IMR-90 (cell line): ENCODE measurements at regions not wholly inside any gene's neighbourhood (a gene's known extent, or its start where the extent isn't known, plus 50 kb on each side); places are given as distances from the start of the nearest gene placed in this dataset.

Source experiments
- ATAC-seq: fragments of 200-7000 bp; cut with Tn5 transposase; 2 replicates; pipeline ENCODE4 v1.9.1; 2020; ENCODE audit warnings: low read depth, mild to moderate bottlenecking, moderate library complexity
- BruUV-seq: library from RNA; stranded (reverse); fragments of 400-500 nt; replicated peaks from 2 replicates; lab custom pipeline; 2021; lab: Mats Ljungman, UMichigan
- CTCF ChIA-PET: fragments of 300-600 bp; formaldehyde crosslinking; extraction: SDS; loops from one replicate; lab custom pipeline; 2021; ENCODE audit warnings: antibody characterized with exemption; lab: Yijun Ruan, JAX
- POLR2A ChIA-PET: fragments of 300-600 bp; sonication (Branson Sonifier 250); formaldehyde crosslinking; loops from one replicate; lab custom pipeline; 2022; ENCODE audit warnings: antibody characterized with exemption; ENCODE audit not compliant: unreplicated experiment; lab: Charles Lee
- DNase-seq: peaks from one replicate; pipeline ENCODE4 v3.0.0; 2013
- H2AFZ ChIP-seq: replicated peaks from 2 replicates; pipeline ENCODE3; 2013; ENCODE audit warnings: low read length, mild to moderate bottlenecking; ENCODE audit not compliant: poor library complexity
- H2AK5ac ChIP-seq: 2 replicates; pipeline ENCODE4 v1.6.1; 2013; ENCODE audit warnings: low read depth, low read length, inconsistent platforms
- H2AK9ac ChIP-seq: replicated peaks from 2 replicates; pipeline ENCODE3; 2013; ENCODE audit warnings: mild to moderate bottlenecking, low read depth, low read length, moderate library complexity; ENCODE audit not compliant: poor library complexity
- H2BK120ac ChIP-seq: 2 replicates; pipeline ENCODE4 v1.6.1; 2013; ENCODE audit warnings: low read depth, low read length, inconsistent platforms
- H2BK15ac ChIP-seq: 3 replicates; pipeline ENCODE4 v1.6.1; 2013; ENCODE audit warnings: low read depth, low read length, inconsistent platforms
- H2BK20ac ChIP-seq: 2 replicates; pipeline ENCODE4 v1.6.1; 2013; ENCODE audit warnings: low read depth, mild to moderate bottlenecking, inconsistent platforms, low read length, moderate library complexity
- H2BK5ac ChIP-seq: 2 replicates; pipeline ENCODE4 v1.6.1; 2013; ENCODE audit warnings: mild to moderate bottlenecking, low read depth, low read length, inconsistent platforms; ENCODE audit not compliant: poor library complexity, severe bottlenecking
- H3K14ac ChIP-seq: replicated peaks from 2 replicates; pipeline ENCODE4 v1.6.1; 2013; ENCODE audit warnings: low read depth, low read length, inconsistent platforms
- H3K18ac ChIP-seq: 2 replicates; pipeline ENCODE4 v1.6.1; 2013; ENCODE audit warnings: low read depth, low read length, control low read depth
- H3K23ac ChIP-seq: 2 replicates; pipeline ENCODE4 v1.6.1; 2013; ENCODE audit warnings: low read depth, low read length, inconsistent platforms
- H3K27ac ChIP-seq: 2 replicates; pipeline ENCODE4 v1.5.1; 2013; ENCODE audit warnings: mild to moderate bottlenecking, control low read depth, low read length; ENCODE audit not compliant: insufficient read depth
- H3K27me3 ChIP-seq: 2 replicates; pipeline ENCODE4 v1.6.1; 2013; ENCODE audit warnings: low read length; ENCODE audit not compliant: control insufficient read depth, insufficient read depth
- H3K36me3 ChIP-seq: 2 replicates; pipeline ENCODE4 v1.6.1; 2013; ENCODE audit warnings: low read length, mixed read lengths; ENCODE audit not compliant: control insufficient read depth, insufficient read depth
- H3K4ac ChIP-seq: 2 replicates; pipeline ENCODE4 v1.6.1; 2013; ENCODE audit warnings: low read depth, low read length, inconsistent platforms
- H3K4me1 ChIP-seq: 2 replicates; pipeline ENCODE4 v1.6.1; 2013; ENCODE audit warnings: low read length, mixed read lengths; ENCODE audit not compliant: control insufficient read depth, insufficient read depth
- H3K4me2 ChIP-seq: 2 replicates; pipeline ENCODE4 v1.6.1; 2013; ENCODE audit warnings: low read depth, mild to moderate bottlenecking, control low read depth, low read length, moderate library complexity
- H3K4me3 ChIP-seq: 2 replicates; pipeline ENCODE4 v1.5.1; 2013; ENCODE audit warnings: low read depth, mild to moderate bottlenecking, control low read depth, low read length, moderate library complexity; ENCODE audit not compliant: insufficient read depth
- H3K56ac ChIP-seq: 2 replicates; pipeline ENCODE4 v1.6.1; 2013; ENCODE audit warnings: low read length, inconsistent platforms; ENCODE audit not compliant: insufficient read depth; ENCODE audit errors: extremely low read depth
- H3K79me1 ChIP-seq, 2 experiments: 2 replicates each; pipeline ENCODE4 v1.6.1; 2013; ENCODE audit warnings: low read length in 2 of 2, inconsistent platforms in 1 of 2, low read depth in 1 of 2
- H3K9ac ChIP-seq: 2 replicates; pipeline ENCODE4 v1.6.1; 2013; ENCODE audit warnings: low read depth, low read length, control low read depth
- H3K9me1 ChIP-seq: 2 replicates; pipeline ENCODE4 v1.6.1; 2013; ENCODE audit warnings: low read length, inconsistent platforms; ENCODE audit not compliant: insufficient read depth
- H3K9me3 ChIP-seq: 2 replicates; pipeline ENCODE4 v1.6.1; 2013; ENCODE audit warnings: low read length; ENCODE audit not compliant: control insufficient read depth, insufficient read depth
- H4K20me1 ChIP-seq: 2 replicates; pipeline ENCODE4 v1.6.1; 2013; ENCODE audit warnings: low read length, inconsistent platforms; ENCODE audit not compliant: insufficient read depth
- H4K5ac ChIP-seq: 2 replicates; pipeline ENCODE4 v1.6.1; 2013; ENCODE audit warnings: mild to moderate bottlenecking, low read depth, low read length, control low read depth
- H4K8ac ChIP-seq, 2 experiments: 2 replicates each; pipeline ENCODE4 v1.6.1; 2013; ENCODE audit warnings: low read depth in 2 of 2, low read length in 2 of 2, control low read depth in 1 of 2, inconsistent platforms in 1 of 2
- H4K91ac ChIP-seq: 2 replicates; pipeline ENCODE4 v1.6.1; 2013; ENCODE audit warnings: low read depth, low read length, inconsistent platforms; ENCODE audit not compliant: insufficient read depth
- BHLHE40 ChIP-seq: fragments of 150-350 bp; IDR thresholded peaks from 2 replicates; pipeline ENCODE4 v1.6.1; 2016; ENCODE audit warnings: mild to moderate bottlenecking, low read depth, low read length
- CEBPB ChIP-seq: IDR thresholded peaks from 2 replicates; pipeline ENCODE4 v1.6.1; 2012; ENCODE audit warnings: low read depth, low read length, improper control_type of control experiment
- ELK1 ChIP-seq: fragments of 150-350 bp; IDR thresholded peaks from 2 replicates; pipeline ENCODE4 v1.6.1; 2016; ENCODE audit warnings: low read depth, mild to moderate bottlenecking, low read length, moderate library complexity, borderline replicate concordance
- FOS ChIP-seq: fragments of 150-350 bp; IDR thresholded peaks from 2 replicates; pipeline ENCODE4 v1.6.1; 2016; ENCODE audit warnings: low read depth, low read length
- MAFK ChIP-seq: IDR thresholded peaks from 2 replicates; pipeline ENCODE4 v1.6.1; 2012; ENCODE audit warnings: low read depth, low read length, improper control_type of control experiment
- MXI1 ChIP-seq: IDR thresholded peaks from 2 replicates; pipeline ENCODE4 v1.6.1; 2012; ENCODE audit warnings: low read depth, mild to moderate bottlenecking, low read length, moderate library complexity, borderline replicate concordance
- POLR2A ChIP-seq: IDR thresholded peaks from 2 replicates; pipeline ENCODE4 v1.6.1; 2012; ENCODE audit warnings: mild to moderate bottlenecking, low read depth, low read length
- RAD21 ChIP-seq: IDR thresholded peaks from 2 replicates; pipeline ENCODE4 v1.6.1; 2012; ENCODE audit warnings: low read length, improper control_type of control experiment
- RCOR1 ChIP-seq: IDR thresholded peaks from 2 replicates; pipeline ENCODE4 v1.6.1; 2012; ENCODE audit warnings: mild to moderate bottlenecking, low read length, improper control_type of control experiment; ENCODE audit not compliant: insufficient replicate concordance
- RFX5 ChIP-seq: IDR thresholded peaks from 2 replicates; pipeline ENCODE4 v1.8.0; 2012; ENCODE audit warnings: low read depth, mild to moderate bottlenecking, low read length, moderate library complexity
- SMC3 ChIP-seq: fragments of 150-350 bp; IDR thresholded peaks from 2 replicates; pipeline ENCODE4 v1.6.1; 2016; ENCODE audit warnings: low read depth, mild to moderate bottlenecking, antibody characterized with exemption, low read length, moderate library complexity
- USF2 ChIP-seq: fragments of 150-350 bp; IDR thresholded peaks from 2 replicates; pipeline ENCODE4 v1.6.1; 2017; ENCODE audit warnings: mild to moderate bottlenecking, antibody characterized with exemption, low read length, low read depth
- WGBS, 2 experiments: methylation state at CpG; one replicate each; pipeline versions ENCODE4 v1.1.5 to v1.1.7; 2013; ENCODE audit warnings: missing lambda C conversion rate in 2 of 2; ENCODE audit not compliant: insufficient read length in 1 of 2; ENCODE audit errors: extremely low coverage in 2 of 2; 5-methylcytosine and 5-hydroxymethylcytosine counted together
- dilution Hi-C: fragments of 300-500 bp; cut with HindIII; formaldehyde crosslinking; loops from one replicate; pipeline ENCODE4 v1.14.3; 2018; ENCODE audit warnings: low sequenced_read_pairs; ENCODE audit not compliant: unreplicated experiment
- in situ Hi-C: fragments of 300-500 bp; cut with MboI; formaldehyde crosslinking; loops from 3 replicates; pipeline ENCODE4 v1.14.3; 2019; ENCODE audit warnings: low sequenced_read_pairs, inconsistent platforms, mixed read lengths
- intact Hi-C: fragments of 100-400 bp; cut with micrococcal nuclease; formaldehyde crosslinking; loops from 2 replicates; pipeline ENCODE4 v1.10.0; 2022

- Histone ChIP-seq H3K9ac (no peak overlapping the region), H3K23ac (no peak overlapping the region), H2AK9ac (no peak overlapping the region), H3K4me3 (no peak overlapping the region), H4K8ac (no peak overlapping the region), H3K79me1 (no peaks in the 10 kb centered on the region), H2BK120ac (no peak overlapping the region), H3K56ac (no peak overlapping the region), H2AK5ac (no peak overlapping the region), H4K91ac (no peak overlapping the region), H3K27me3 (no peaks in the 10 kb centered on the region), H3K14ac (no peak overlapping the region), H2BK20ac (no peak overlapping the region), H4K20me1 (no peaks in the 10 kb centered on the region), H2BK5ac (no peak overlapping the region), H3K9me1 (no peaks in the 10 kb centered on the region), H3K9me3 (peaks cover 5% of the 10 kb centered on the region; the same call in 1 of the 2 replicates), H3K4me1 (no peaks in the 10 kb centered on the region), H4K5ac (no peak overlapping the region), H3K4me2 (no peak overlapping the region), H3K4ac (no peak overlapping the region), H2BK15ac (no peak overlapping the region), H3K18ac (no peak overlapping the region), H3K27ac (no peak overlapping the region), H3K36me3 (no peaks in the 10 kb centered on the region), H2AFZ (no peak overlapping the region)
- POLR2A ChIA-PET: no interaction called here
- no TSS peak for BruUV-seq
- intact Hi-C loops (no loop called here), in situ Hi-C loops (no loop called here), dilution Hi-C loops (no loop called here)
- TF ChIP-seq USF2: no peak
- TF ChIP-seq FOS: no peak
- TF ChIP-seq RAD21: no peak
- no peak for TF ChIP-seq MAFK
- TF ChIP-seq MXI1: no peak
- TF ChIP-seq POLR2A: no peak
- TF ChIP-seq CEBPB: no peak
- no peak for TF ChIP-seq RFX5
- TF ChIP-seq RCOR1: no peak
- TF ChIP-seq BHLHE40: no peak
- TF ChIP-seq SMC3: no peak
- no peak for TF ChIP-seq ELK1
- ATAC-seq (no peak), DNase-seq (no peak)
- CTCF ChIA-PET: no interaction called here
- no CpG with 5 or more reads among the region's 2 CpGs for WGBS, 2 experiments
These were observed 311.0 kb upstream of the CXADR start for GRCh38 chr21:17201741-17202260.
